ENCODE measurements at regions not wholly inside any gene's neighbourhood (a gene's known extent, or its start where the extent isn't known, plus 50 kb on each side); places are given as distances from the start of the nearest gene placed in this dataset.

DNA sequence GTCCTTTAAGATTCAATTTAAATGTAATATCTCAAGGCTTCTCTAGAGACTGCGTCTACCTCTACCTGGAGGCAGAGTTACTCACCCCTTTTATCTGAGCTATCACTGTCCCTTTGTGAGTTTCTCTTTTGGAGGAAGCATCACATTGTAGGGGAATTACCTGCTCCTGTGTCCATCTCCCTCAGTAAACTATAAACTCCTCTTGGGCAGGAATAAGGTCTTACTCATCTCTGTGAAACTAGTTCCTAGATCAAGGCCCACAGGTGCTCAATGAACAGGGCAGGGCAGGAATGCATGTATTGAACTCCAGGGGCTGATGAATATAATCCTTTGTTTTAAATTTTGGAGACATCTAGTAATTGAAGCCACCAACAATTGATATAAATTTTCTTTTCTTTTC, 139.8 kb upstream of the ERCC6L2 start:
- H2BK5ac ChIP-seq (ENCODE audit: insufficient read length, low read length) = no peak overlapping the region
- no peak overlapping the region for H3K18ac ChIP-seq (ENCODE audit: insufficient read length, low read depth, low read length)
- no peaks in the 10 kb centered on the region for H3K4me1 ChIP-seq (ENCODE audit: insufficient read depth, low read length)
- peaks cover 7% of the 10 kb centered on the region for H3K27me3 Mint-ChIP-seq (ENCODE audit: low read depth)
- H3K14ac ChIP-seq (ENCODE audit: insufficient read depth, low read length) = no peak overlapping the region
- H3K27me3 ChIP-seq (ENCODE audit: insufficient read depth, low read length) = no peaks in the 10 kb centered on the region
- TF ChIP-seq, protein P1, sequence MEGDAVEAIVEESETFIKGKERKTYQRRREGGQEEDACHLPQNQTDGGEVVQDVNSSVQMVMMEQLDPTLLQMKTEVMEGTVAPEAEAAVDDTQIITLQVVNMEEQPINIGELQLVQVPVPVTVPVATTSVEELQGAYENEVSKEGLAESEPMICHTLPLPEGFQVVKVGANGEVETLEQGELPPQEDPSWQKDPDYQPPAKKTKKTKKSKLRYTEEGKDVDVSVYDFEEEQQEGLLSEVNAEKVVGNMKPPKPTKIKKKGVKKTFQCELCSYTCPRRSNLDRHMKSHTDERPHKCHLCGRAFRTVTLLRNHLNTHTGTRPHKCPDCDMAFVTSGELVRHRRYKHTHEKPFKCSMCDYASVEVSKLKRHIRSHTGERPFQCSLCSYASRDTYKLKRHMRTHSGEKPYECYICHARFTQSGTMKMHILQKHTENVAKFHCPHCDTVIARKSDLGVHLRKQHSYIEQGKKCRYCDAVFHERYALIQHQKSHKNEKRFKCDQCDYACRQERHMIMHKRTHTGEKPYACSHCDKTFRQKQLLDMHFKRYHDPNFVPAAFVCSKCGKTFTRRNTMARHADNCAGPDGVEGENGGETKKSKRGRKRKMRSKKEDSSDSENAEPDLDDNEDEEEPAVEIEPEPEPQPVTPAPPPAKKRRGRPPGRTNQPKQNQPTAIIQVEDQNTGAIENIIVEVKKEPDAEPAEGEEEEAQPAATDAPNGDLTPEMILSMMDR (conservative IDR thresholded peaks at IDR 0.05) = no peak
- H3K4me2 ChIP-seq (ENCODE audit: insufficient read depth, insufficient read length, low read length) = no peak overlapping the region
- H4K20me1 ChIP-seq (ENCODE audit: control insufficient read depth, insufficient read depth, insufficient read length) = no peaks in the 10 kb centered on the region
- H3K27ac Mint-ChIP-seq = no peak overlapping the region
- peaks cover 0 to 1% (median 0%) of the 10 kb centered on the region in 3 experiments; a peak in 1 of 7 replicates for H3K36me3 Mint-ChIP-seq (ENCODE audit: insufficient read depth in 1 of 3, low read depth in 3 of 3)
- no peak overlapping the region for H2BK12ac ChIP-seq (ENCODE audit: insufficient read length, low read depth, low read length)
- no peaks in the 10 kb centered on the region; a peak in 1 of 5 replicates for H3K9me3 Mint-ChIP-seq
- H3K9ac ChIP-seq (ENCODE audit: extremely low read depth, insufficient read length, low read length) = no peak overlapping the region
- H3K4ac ChIP-seq (ENCODE audit: low read depth, low read length) = no peak overlapping the region
- no peak for DNase-seq
- no peak overlapping the region for H2BK20ac ChIP-seq (ENCODE audit: low read depth, low read length, poor library complexity, severe bottlenecking)
- H3K23ac ChIP-seq (ENCODE audit: insufficient read length, low read depth, low read length) = no peak overlapping the region
- H2BK15ac ChIP-seq (ENCODE audit: low read depth, low read length) = no peak overlapping the region
- H3K23me2 ChIP-seq (ENCODE audit: insufficient read length, low read depth, low read length, poor library complexity, severe bottlenecking) = no peaks in the 10 kb centered on the region
- no peak overlapping the region for H2BK120ac ChIP-seq (ENCODE audit: low read depth, low read length, poor library complexity, severe bottlenecking)
- H4K5ac ChIP-seq (ENCODE audit: insufficient read length, low read depth, low read length) = no peak overlapping the region
- H3K4me3 Mint-ChIP-seq = no peak overlapping the region
- no peaks in the 10 kb centered on the region for H3K9me3 ChIP-seq (ENCODE audit: control insufficient read depth, low read depth, low read length)
- WGBS (ENCODE audit: extremely low coverage, insufficient read length, low lambda C conversion rate) = no CpG with 5 or more reads among the region's 1 CpG
- no peak overlapping the region for H3T11ph ChIP-seq (ENCODE audit: low read length)
- H2AFZ ChIP-seq (ENCODE audit: low read length) = no peak overlapping the region
- no peaks in the 10 kb centered on the region for H3K79me2 ChIP-seq (ENCODE audit: insufficient read depth, low read length)
- peaks cover 6 to 10% of the 10 kb centered on the region in 2 experiments for H3K4me1 Mint-ChIP-seq
- no peak overlapping the region for H4K8ac ChIP-seq (replicated peaks; ENCODE audit: insufficient read length, low read depth, low read length)
- H3K27ac ChIP-seq (ENCODE audit: insufficient read length, low read depth, low read length) = no peak overlapping the region
- H3K56ac ChIP-seq (ENCODE audit: insufficient read length, low read depth, low read length) = no peak overlapping the region
- no peak overlapping the region for H4K91ac ChIP-seq (ENCODE audit: insufficient read length, low read depth, low read length)
- H3K79me1 ChIP-seq (ENCODE audit: insufficient read depth, low read depth, low read length, poor library complexity, severe bottlenecking) = no peaks in the 10 kb centered on the region
- H2AK5ac ChIP-seq (ENCODE audit: insufficient read length, low read length) = no peak overlapping the region

All from H9 (cell line).